GM12878 (cell line): ENCODE measurements at regions not wholly inside any gene's neighbourhood (a gene's known extent, or its start where the extent isn't known, plus 50 kb on each side); places are given as distances from the start of the nearest gene placed in this dataset.

ENCODE experiments used
- ATAC-seq: fragments of 200-7000 bp; cut with Tn5 transposase; 3 replicates; pipeline ENCODE4 v1.9.1; 2020; ENCODE audit warnings: mild to moderate bottlenecking, moderate library complexity
- BruUV-seq: library from RNA; stranded (reverse); fragments of 400-500 nt; replicated peaks from 2 replicates; lab custom pipeline; 2021; lab: Mats Ljungman, UMichigan
- CTCF ChIA-PET: fragments of 300-600 bp; sonication (Branson Sonifier 250); formaldehyde crosslinking; extraction: SDS; loops from one replicate; lab custom pipeline; 2021; ENCODE audit warnings: inconsistent platforms; lab: Yijun Ruan, JAX
- POLR2A ChIA-PET: fragments of 350-600 bp; formaldehyde crosslinking; extraction: SDS; loops from one replicate; lab custom pipeline; 2021; ENCODE audit warnings: inconsistent platforms; lab: Charles Lee
- RAD21 ChIA-PET: fragments of 300-600 bp; sonication (Branson Sonifier 250); formaldehyde crosslinking; loops from one replicate; lab custom pipeline; 2023; ENCODE audit warnings: antibody characterized with exemption; ENCODE audit not compliant: unreplicated experiment; lab: Charles Lee
- SMC1A ChIA-PET: fragments of 300-600 bp; sonication (Branson Sonifier 250); formaldehyde crosslinking; loops from one replicate; lab custom pipeline; 2023; ENCODE audit not compliant: unreplicated experiment, uncharacterized antibody; lab: Charles Lee
- DNase-seq: peaks from one replicate; pipeline ENCODE4 v3.0.0-alpha.2; 2011; ENCODE audit warnings: low read depth, low spot score
- FAIRE-seq: peaks from 3 replicates; lab custom pipeline; 2011; peaks lifted over from hg19 to GRCh38; lab: Jason Lieb, UNC
- H2AFZ ChIP-seq: 2 replicates; pipeline ENCODE4 v1.6.0; 2011; ENCODE audit warnings: low read depth, low read length, control low read depth; ENCODE audit not compliant: control insufficient read depth
- H3K27ac ChIP-seq: 2 replicates; pipeline ENCODE4 v1.5.1; 2011; ENCODE audit warnings: control low read depth; ENCODE audit not compliant: control insufficient read depth, insufficient read depth
- H3K27me3 ChIP-seq, 2 experiments: replicated peaks in 1 of 2; 2 replicates each; pipeline versions ENCODE4 v1.6.0 to v1.6.1; 2011; ENCODE audit warnings: low read length in 1 of 2; ENCODE audit not compliant: control insufficient read depth in 2 of 2, insufficient read depth in 2 of 2
- H3K36me3 ChIP-seq, 2 experiments: 2 replicates each; pipeline ENCODE4 v1.5.1; 2011; ENCODE audit warnings: low read length in 1 of 2; ENCODE audit not compliant: control insufficient read depth in 2 of 2, insufficient read depth in 2 of 2
- H3K4me1 ChIP-seq: 2 replicates; pipeline ENCODE4 v1.6.1; 2011; ENCODE audit warnings: mild to moderate bottlenecking, low read length, moderate library complexity, mixed read lengths; ENCODE audit not compliant: control insufficient read depth, insufficient read depth
- H3K4me2 ChIP-seq: 2 replicates; pipeline ENCODE4 v1.6.0; 2011; ENCODE audit warnings: control low read depth; ENCODE audit not compliant: control insufficient read depth, insufficient read depth
- H3K4me3 ChIP-seq: fragments of 200-600 bp; sonication (generic); 2 replicates; pipeline ENCODE4 v1.5.1; 2016
- H3K79me2 ChIP-seq: 2 replicates; pipeline ENCODE4 v1.6.0; 2011; ENCODE audit warnings: low read length; ENCODE audit not compliant: control insufficient read depth, insufficient read depth
- H3K9ac ChIP-seq: 2 replicates; pipeline ENCODE4 v1.8.0; 2011; ENCODE audit warnings: low read length, control low read depth, mixed read lengths; ENCODE audit not compliant: control insufficient read depth, insufficient read depth
- H3K9me3 ChIP-seq: replicated peaks from 3 replicates; pipeline ENCODE4 v1.5.1; 2011; ENCODE audit warnings: mild to moderate bottlenecking, low read length; ENCODE audit not compliant: control insufficient read depth, insufficient read depth
- H4K20me1 ChIP-seq: 2 replicates; pipeline ENCODE4 v1.6.0; 2011; ENCODE audit not compliant: control insufficient read depth, insufficient read depth
- CREB1 ChIP-seq: IDR thresholded peaks from 2 replicates; pipeline ENCODE4 v1.6.1; 2012; ENCODE audit warnings: low read depth, mild to moderate bottlenecking, inconsistent platforms
- JUNB ChIP-seq: IDR thresholded peaks from 2 replicates; pipeline ENCODE4 v1.6.1; 2016; ENCODE audit warnings: antibody characterized with exemption, mild to moderate bottlenecking
- JUND ChIP-seq: IDR thresholded peaks from 2 replicates; pipeline ENCODE4 v1.6.1; 2012; ENCODE audit warnings: low read depth, mild to moderate bottlenecking, low read length, improper control_type of control experiment, moderate library complexity
- MEF2A ChIP-seq: IDR thresholded peaks from 2 replicates; pipeline ENCODE4 v1.6.1; 2011; ENCODE audit warnings: low read depth, mild to moderate bottlenecking, low read length, moderate library complexity; ENCODE audit not compliant: insufficient read depth
- POLR2AphosphoS2 ChIP-seq: IDR thresholded peaks from 2 replicates; pipeline ENCODE4 v1.6.1; 2011; ENCODE audit warnings: low read depth, mild to moderate bottlenecking, low read length, improper control_type of control experiment, moderate library complexity
- SREBF1 ChIP-seq: IDR thresholded peaks from 2 replicates; pipeline ENCODE4 v1.6.1; 2012; ENCODE audit warnings: mild to moderate bottlenecking, low read length
- WGBS: methylation state at CpG from one replicate; pipeline ENCODE4 v1.1.6; 2016; ENCODE audit warnings: low lambda C conversion rate; ENCODE audit not compliant: insufficient replicate concordance, insufficient coverage; ENCODE audit errors: missing lambda C conversion rate; 5-methylcytosine and 5-hydroxymethylcytosine counted together
- in situ Hi-C: fragments of 300-500 bp; cut with MboI; formaldehyde crosslinking; loops from 9 replicates; pipeline ENCODE4 v1.14.3; 2018; ENCODE audit warnings: mixed read lengths
- intact Hi-C: fragments of 100-400 bp; cut with micrococcal nuclease; formaldehyde crosslinking; loops from one replicate; pipeline ENCODE4 v1.14.2; 2022; ENCODE audit not compliant: unreplicated experiment
- TF ChIP-seq, protein P1 (sequence below), 3 experiments: IDR thresholded peaks in 2 of 3; conservative IDR thresholded peaks in 1 of 3; 2 replicates each; pipeline ENCODE4 v1.5.1; 2011; ENCODE audit warnings: low read depth in 3 of 3, low read length in 3 of 3, mild to moderate bottlenecking in 3 of 3, control low read depth in 2 of 3, moderate library complexity in 2 of 3, inconsistent platforms in 1 of 3, mixed read lengths in 1 of 3; ENCODE audit not compliant: control insufficient read depth in 2 of 3, insufficient read depth in 1 of 3; ENCODE audit errors: extremely low read depth in 1 of 3
- TF ChIP-seq, protein P2 (sequence below): IDR thresholded peaks from 2 replicates; pipeline ENCODE4 v1.6.1; 2012; ENCODE audit warnings: low read depth, low read length, improper control_type of control experiment
- TF ChIP-seq, protein P3 (sequence below): IDR thresholded peaks from 2 replicates; pipeline ENCODE4 v1.6.1; 2012; ENCODE audit warnings: mild to moderate bottlenecking, low read depth, low read length
- TF ChIP-seq, protein P4 (sequence below): IDR thresholded peaks from 2 replicates; pipeline ENCODE4 v1.6.1; 2012; ENCODE audit warnings: low read depth, low read length, improper control_type of control experiment
- TF ChIP-seq, protein P5 (sequence below): fragments of 450-650 bp; formaldehyde crosslinking; IDR thresholded peaks from 2 replicates; pipeline ENCODE4 v1.4.0; 2020; ENCODE audit warnings: mild to moderate bottlenecking, moderate library complexity

DNA sequence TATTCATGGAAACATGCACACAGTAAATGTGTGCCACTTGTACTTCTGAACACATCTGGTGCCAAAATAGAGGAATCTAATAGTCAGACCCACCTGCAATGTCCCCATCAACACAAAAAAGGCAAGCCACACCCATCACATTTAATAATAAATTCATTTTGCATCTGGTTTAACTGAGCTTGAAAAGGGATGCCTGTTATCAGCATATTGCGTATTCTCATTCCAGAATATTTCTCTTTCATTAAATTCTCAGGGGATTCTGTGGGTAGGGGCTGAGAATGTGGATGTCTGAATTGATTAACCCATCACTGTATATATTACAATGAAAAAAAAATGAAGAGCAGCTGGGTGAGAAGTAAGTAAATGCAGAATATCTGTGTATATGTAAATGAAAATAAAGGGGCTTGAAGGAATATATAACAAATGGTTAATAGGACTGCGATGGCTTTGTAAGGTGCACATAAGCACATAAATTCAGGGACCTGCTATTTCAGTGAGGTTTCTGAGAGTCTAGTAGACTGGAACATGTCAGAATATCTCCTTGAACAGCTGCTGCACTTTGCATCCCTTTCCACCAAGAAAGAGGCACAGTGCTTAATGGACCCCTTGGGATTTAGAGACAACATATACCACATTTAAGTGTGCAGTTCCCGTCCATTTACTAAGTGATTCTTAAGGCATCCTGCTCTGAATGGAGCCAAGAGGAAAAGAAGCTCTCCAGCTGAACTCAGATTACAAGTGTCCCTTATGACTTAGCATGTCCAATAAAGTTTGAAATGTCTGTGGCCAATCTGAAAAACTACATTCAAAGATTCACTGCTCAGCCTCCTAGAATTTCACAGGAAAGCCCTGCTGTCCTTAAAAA, 104.1 kb upstream of the NIPBL start:
- no peak overlapping the region for H3K4me3 ChIP-seq
- no peaks in the 10 kb centered on the region for H3K4me1 ChIP-seq
- H3K79me2 ChIP-seq: no peaks in the 10 kb centered on the region
- no TSS peak for BruUV-seq
- H3K36me3 ChIP-seq: no peaks in the 10 kb centered on the region
- in situ Hi-C loops: no loop called here
- no peak overlapping the region for H3K9ac ChIP-seq
- RAD21 ChIA-PET: no interaction called here
- POLR2A ChIA-PET: no interaction called here
- intact Hi-C loops: no loop called here
- no peak for DNase-seq
- H3K9me3 ChIP-seq: no peaks in the 10 kb centered on the region
- SMC1A ChIA-PET: no interaction called here
- no peaks in the 10 kb centered on the region for H3K27me3 ChIP-seq
- CTCF ChIA-PET: no interaction called here
- no peak overlapping the region for H3K4me2 ChIP-seq
- WGBS: 54% methylated on average over 3 of the region's 3 CpGs
- H2AFZ ChIP-seq: no peak overlapping the region
- H4K20me1 ChIP-seq: no peaks in the 10 kb centered on the region
- no peak for ATAC-seq
- no peak overlapping the region for H3K27ac ChIP-seq
- FAIRE-seq: no peak
- no peak for TF ChIP-seq MEF2A
- TF ChIP-seq JUND: no peak
- TF ChIP-seq, protein P1, sequence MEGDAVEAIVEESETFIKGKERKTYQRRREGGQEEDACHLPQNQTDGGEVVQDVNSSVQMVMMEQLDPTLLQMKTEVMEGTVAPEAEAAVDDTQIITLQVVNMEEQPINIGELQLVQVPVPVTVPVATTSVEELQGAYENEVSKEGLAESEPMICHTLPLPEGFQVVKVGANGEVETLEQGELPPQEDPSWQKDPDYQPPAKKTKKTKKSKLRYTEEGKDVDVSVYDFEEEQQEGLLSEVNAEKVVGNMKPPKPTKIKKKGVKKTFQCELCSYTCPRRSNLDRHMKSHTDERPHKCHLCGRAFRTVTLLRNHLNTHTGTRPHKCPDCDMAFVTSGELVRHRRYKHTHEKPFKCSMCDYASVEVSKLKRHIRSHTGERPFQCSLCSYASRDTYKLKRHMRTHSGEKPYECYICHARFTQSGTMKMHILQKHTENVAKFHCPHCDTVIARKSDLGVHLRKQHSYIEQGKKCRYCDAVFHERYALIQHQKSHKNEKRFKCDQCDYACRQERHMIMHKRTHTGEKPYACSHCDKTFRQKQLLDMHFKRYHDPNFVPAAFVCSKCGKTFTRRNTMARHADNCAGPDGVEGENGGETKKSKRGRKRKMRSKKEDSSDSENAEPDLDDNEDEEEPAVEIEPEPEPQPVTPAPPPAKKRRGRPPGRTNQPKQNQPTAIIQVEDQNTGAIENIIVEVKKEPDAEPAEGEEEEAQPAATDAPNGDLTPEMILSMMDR (IDR thresholded peaks at IDR 0.05 in 2 of 3, conservative IDR thresholded peaks at IDR 0.05 in 1 of 3; ENCODE audit: control insufficient read depth in 2 of 3, extremely low read depth in 1 of 3, insufficient read depth in 1 of 3, low read depth in 3 of 3, low read length in 3 of 3): no peak
- TF ChIP-seq, protein P2, sequence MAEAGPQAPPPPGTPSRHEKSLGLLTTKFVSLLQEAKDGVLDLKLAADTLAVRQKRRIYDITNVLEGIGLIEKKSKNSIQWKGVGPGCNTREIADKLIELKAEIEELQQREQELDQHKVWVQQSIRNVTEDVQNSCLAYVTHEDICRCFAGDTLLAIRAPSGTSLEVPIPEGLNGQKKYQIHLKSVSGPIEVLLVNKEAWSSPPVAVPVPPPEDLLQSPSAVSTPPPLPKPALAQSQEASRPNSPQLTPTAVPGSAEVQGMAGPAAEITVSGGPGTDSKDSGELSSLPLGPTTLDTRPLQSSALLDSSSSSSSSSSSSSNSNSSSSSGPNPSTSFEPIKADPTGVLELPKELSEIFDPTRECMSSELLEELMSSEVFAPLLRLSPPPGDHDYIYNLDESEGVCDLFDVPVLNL: no peak
- TF ChIP-seq JUNB: no peak
- TF ChIP-seq SREBF1: no peak
- TF ChIP-seq POLR2AphosphoS2: no peak
- TF ChIP-seq, protein P3, sequence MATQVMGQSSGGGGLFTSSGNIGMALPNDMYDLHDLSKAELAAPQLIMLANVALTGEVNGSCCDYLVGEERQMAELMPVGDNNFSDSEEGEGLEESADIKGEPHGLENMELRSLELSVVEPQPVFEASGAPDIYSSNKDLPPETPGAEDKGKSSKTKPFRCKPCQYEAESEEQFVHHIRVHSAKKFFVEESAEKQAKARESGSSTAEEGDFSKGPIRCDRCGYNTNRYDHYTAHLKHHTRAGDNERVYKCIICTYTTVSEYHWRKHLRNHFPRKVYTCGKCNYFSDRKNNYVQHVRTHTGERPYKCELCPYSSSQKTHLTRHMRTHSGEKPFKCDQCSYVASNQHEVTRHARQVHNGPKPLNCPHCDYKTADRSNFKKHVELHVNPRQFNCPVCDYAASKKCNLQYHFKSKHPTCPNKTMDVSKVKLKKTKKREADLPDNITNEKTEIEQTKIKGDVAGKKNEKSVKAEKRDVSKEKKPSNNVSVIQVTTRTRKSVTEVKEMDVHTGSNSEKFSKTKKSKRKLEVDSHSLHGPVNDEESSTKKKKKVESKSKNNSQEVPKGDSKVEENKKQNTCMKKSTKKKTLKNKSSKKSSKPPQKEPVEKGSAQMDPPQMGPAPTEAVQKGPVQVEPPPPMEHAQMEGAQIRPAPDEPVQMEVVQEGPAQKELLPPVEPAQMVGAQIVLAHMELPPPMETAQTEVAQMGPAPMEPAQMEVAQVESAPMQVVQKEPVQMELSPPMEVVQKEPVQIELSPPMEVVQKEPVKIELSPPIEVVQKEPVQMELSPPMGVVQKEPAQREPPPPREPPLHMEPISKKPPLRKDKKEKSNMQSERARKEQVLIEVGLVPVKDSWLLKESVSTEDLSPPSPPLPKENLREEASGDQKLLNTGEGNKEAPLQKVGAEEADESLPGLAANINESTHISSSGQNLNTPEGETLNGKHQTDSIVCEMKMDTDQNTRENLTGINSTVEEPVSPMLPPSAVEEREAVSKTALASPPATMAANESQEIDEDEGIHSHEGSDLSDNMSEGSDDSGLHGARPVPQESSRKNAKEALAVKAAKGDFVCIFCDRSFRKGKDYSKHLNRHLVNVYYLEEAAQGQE: no peak
- TF ChIP-seq, protein P4, sequence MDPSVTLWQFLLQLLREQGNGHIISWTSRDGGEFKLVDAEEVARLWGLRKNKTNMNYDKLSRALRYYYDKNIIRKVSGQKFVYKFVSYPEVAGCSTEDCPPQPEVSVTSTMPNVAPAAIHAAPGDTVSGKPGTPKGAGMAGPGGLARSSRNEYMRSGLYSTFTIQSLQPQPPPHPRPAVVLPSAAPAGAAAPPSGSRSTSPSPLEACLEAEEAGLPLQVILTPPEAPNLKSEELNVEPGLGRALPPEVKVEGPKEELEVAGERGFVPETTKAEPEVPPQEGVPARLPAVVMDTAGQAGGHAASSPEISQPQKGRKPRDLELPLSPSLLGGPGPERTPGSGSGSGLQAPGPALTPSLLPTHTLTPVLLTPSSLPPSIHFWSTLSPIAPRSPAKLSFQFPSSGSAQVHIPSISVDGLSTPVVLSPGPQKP: no peak
- TF ChIP-seq, protein P5, sequence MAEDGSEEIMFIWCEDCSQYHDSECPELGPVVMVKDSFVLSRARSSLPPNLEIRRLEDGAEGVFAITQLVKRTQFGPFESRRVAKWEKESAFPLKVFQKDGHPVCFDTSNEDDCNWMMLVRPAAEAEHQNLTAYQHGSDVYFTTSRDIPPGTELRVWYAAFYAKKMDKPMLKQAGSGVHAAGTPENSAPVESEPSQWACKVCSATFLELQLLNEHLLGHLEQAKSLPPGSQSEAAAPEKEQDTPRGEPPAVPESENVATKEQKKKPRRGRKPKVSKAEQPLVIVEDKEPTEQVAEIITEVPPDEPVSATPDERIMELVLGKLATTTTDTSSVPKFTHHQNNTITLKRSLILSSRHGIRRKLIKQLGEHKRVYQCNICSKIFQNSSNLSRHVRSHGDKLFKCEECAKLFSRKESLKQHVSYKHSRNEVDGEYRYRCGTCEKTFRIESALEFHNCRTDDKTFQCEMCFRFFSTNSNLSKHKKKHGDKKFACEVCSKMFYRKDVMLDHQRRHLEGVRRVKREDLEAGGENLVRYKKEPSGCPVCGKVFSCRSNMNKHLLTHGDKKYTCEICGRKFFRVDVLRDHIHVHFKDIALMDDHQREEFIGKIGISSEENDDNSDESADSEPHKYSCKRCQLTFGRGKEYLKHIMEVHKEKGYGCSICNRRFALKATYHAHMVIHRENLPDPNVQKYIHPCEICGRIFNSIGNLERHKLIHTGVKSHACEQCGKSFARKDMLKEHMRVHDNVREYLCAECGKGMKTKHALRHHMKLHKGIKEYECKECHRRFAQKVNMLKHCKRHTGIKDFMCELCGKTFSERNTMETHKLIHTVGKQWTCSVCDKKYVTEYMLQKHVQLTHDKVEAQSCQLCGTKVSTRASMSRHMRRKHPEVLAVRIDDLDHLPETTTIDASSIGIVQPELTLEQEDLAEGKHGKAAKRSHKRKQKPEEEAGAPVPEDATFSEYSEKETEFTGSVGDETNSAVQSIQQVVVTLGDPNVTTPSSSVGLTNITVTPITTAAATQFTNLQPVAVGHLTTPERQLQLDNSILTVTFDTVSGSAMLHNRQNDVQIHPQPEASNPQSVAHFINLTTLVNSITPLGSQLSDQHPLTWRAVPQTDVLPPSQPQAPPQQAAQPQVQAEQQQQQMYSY: no peak
- TF ChIP-seq CREB1: no peak
